B cell (primary cell): ENCODE measurements at regions not wholly inside any gene's neighbourhood (a gene's known extent, or its start where the extent isn't known, plus 50 kb on each side); places are given as distances from the start of the nearest gene placed in this dataset.
"Not testable (repeated sequence)": the region's sequence is repeated elsewhere in the genome, so short reads cannot be mapped to it uniquely, and the experiment has no call there.

Experiments used
- ATAC-seq: fragments of 200-7000 bp; cut with Tn5 transposase; one replicate; pipeline ENCODE4 v1.10.0; 2021; ENCODE audit warnings: low read depth, mild to moderate bottlenecking, moderate number of reproducible peaks, moderate library complexity
- CTCF ChIA-PET: fragments of 350-600 bp; sonication (Branson Sonifier 250); formaldehyde crosslinking; loops from one replicate; lab custom pipeline; 2021; ENCODE audit warnings: antibody characterized with exemption, inconsistent platforms; lab: Charles Lee
- POLR2A ChIA-PET: fragments of 350-600 bp; sonication (Branson Sonifier 250); formaldehyde crosslinking; loops from one replicate; lab custom pipeline; 2021; ENCODE audit warnings: antibody characterized with exemption; lab: Charles Lee
- DNase-seq: peaks from one replicate; pipeline ENCODE4 v3.0.0; 2013
- H2AFZ ChIP-seq: 2 replicates; pipeline ENCODE4 v1.6.1; 2012; ENCODE audit warnings: mild to moderate bottlenecking, low read depth, low read length; ENCODE audit not compliant: insufficient read depth, poor library complexity, severe bottlenecking
- H3K27ac ChIP-seq, 2 donors: 1 replicate in 1 of 2; 2 replicates in 1 of 2; pipeline ENCODE4 v1.5.1; 2012 to 2013; ENCODE audit warnings: low read length in 2 of 2, mild to moderate bottlenecking in 2 of 2, moderate library complexity in 1 of 2
- H3K27me3 ChIP-seq, 4 experiments: fragments of 200-600 bp in 1 of 4; sonication (generic) in 1 of 4; replicated peaks in 1 of 4; 1 replicate in 2 of 4; 2 replicates in 2 of 4; pipeline versions ENCODE4 v1.6.1 to v1.7.0; 2013 to 2016; ENCODE audit warnings: low read length in 3 of 4, mild to moderate bottlenecking in 2 of 4, mixed read lengths in 1 of 4, moderate library complexity in 1 of 4; ENCODE audit not compliant: insufficient read depth in 4 of 4, control insufficient read depth in 3 of 4; ENCODE audit errors: control extremely low read depth in 1 of 4
- H3K36me3 ChIP-seq, 2 experiments: replicated peaks in 1 of 2; 1 replicate in 1 of 2; 2 replicates in 1 of 2; pipeline versions ENCODE4 v1.6.1 to v1.7.1; 2013; ENCODE audit warnings: low read length in 1 of 2; ENCODE audit not compliant: insufficient read depth in 2 of 2, control insufficient read depth in 1 of 2; ENCODE audit errors: control extremely low read depth in 1 of 2, extremely low read depth in 1 of 2
- H3K4me1 ChIP-seq, 2 donors: fragments of 200-600 bp in 1 of 2; sonication (generic) in 1 of 2; 1 replicate in 1 of 2; 2 replicates in 1 of 2; pipeline versions ENCODE4 v1.5.1 to v1.6.1; 2013 to 2017; ENCODE audit warnings: low read length in 2 of 2; ENCODE audit not compliant: control insufficient read depth in 2 of 2, insufficient read depth in 2 of 2
- H3K4me2 ChIP-seq: replicated peaks from 2 replicates; pipeline ENCODE3; 2012; ENCODE audit warnings: mild to moderate bottlenecking, low read depth, low read length; ENCODE audit not compliant: poor library complexity, severe bottlenecking
- H3K4me3 ChIP-seq, 5 experiments: fragments of 200-600 bp in 1 of 5; sonication (generic) in 1 of 5; 1 replicate in 3 of 5; 2 replicates in 2 of 5; pipeline versions ENCODE4 v1.5.1 to v1.7.0; 2011 to 2016; ENCODE audit warnings: low read length in 4 of 5, mild to moderate bottlenecking in 4 of 5, low read depth in 2 of 5, control low read depth in 1 of 5, moderate library complexity in 1 of 5; ENCODE audit not compliant: insufficient read depth in 1 of 5; ENCODE audit errors: control extremely low read depth in 1 of 5, extremely low read depth in 1 of 5
- H3K79me2 ChIP-seq: fragments of 200-600 bp; sonication (generic); one replicate; pipeline ENCODE4 v1.6.0; 2016; ENCODE audit warnings: low read length; ENCODE audit not compliant: control insufficient read depth, insufficient read depth
- H3K9ac ChIP-seq: fragments of 200-600 bp; sonication (generic); 2 replicates; pipeline ENCODE4 v1.6.1; 2017; ENCODE audit warnings: mild to moderate bottlenecking, low read length, moderate library complexity
- H3K9me3 ChIP-seq, 3 donors: one replicate each; pipeline versions ENCODE4 v1.6.1 to v1.7.1; 2013; ENCODE audit warnings: low read length in 2 of 3; ENCODE audit not compliant: control insufficient read depth in 2 of 3, insufficient read depth in 1 of 3; ENCODE audit errors: control extremely low read depth in 1 of 3
- H4K20me1 ChIP-seq: 2 replicates; pipeline ENCODE4 v1.6.0; 2012; ENCODE audit warnings: mild to moderate bottlenecking, low read length; ENCODE audit not compliant: insufficient read depth, control insufficient read depth, poor library complexity, severe bottlenecking
- H3K27ac Mint-ChIP-seq: one replicate; pipeline ENCODE4 v1.8.0; 2021; ENCODE audit warnings: mixed read lengths
- H3K27me3 Mint-ChIP-seq: one replicate; pipeline ENCODE4 v1.8.0; 2021; ENCODE audit warnings: mixed read lengths
- H3K4me1 Mint-ChIP-seq: one replicate; pipeline ENCODE4 v1.8.0; 2021; ENCODE audit warnings: mixed read lengths
- H3K4me3 Mint-ChIP-seq: one replicate; pipeline ENCODE4 v1.8.0; 2021; ENCODE audit warnings: mixed read lengths
- H3K9me3 Mint-ChIP-seq: one replicate; pipeline ENCODE4 v1.8.0; 2022; ENCODE audit warnings: mixed read lengths; ENCODE audit not compliant: insufficient read depth
- EZH2 ChIP-seq: IDR thresholded peaks from 2 replicates; pipeline ENCODE4 v1.6.1; 2012; ENCODE audit warnings: borderline replicate concordance, low read depth, mild to moderate bottlenecking, moderate library complexity, low read length; ENCODE audit not compliant: insufficient read depth, poor library complexity, severe bottlenecking
- WGBS: methylation state at CpG from one replicate; pipeline ENCODE4 v1.1.5; 2013; ENCODE audit warnings: missing lambda C conversion rate; ENCODE audit not compliant: insufficient coverage; 5-methylcytosine and 5-hydroxymethylcytosine counted together
- intact Hi-C: fragments of 100-400 bp; cut with micrococcal nuclease; formaldehyde crosslinking; loops from one replicate; pipeline ENCODE4 v1.10.0; 2022
- TF ChIP-seq, protein P1 (sequence below): fragments of 200-600 bp; IDR thresholded peaks from one replicate; pipeline ENCODE4 v1.8.0; 2022; ENCODE audit warnings: antibody characterized with exemption, mild to moderate bottlenecking

DNA sequence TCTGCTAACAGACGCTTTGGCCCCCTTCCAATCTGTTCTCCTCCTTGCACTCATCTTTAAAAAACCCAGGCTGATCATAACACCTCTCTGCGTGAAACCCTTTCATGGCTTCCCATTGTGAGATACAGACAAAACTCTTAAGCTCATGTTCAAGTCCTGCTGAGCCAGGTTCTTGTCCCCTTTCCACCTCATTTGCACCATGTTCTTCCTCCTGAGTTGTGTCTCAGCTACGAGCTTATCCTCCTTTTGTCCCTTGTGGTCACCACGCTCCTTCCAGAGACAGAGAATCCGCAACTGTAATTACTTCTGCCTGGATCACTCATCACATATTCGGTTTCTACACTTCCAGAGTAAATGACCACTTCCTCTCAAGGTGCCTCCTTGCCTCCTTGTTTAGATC is 238.8 kb downstream of the ACTR3 start:
- WGBS = 80% methylated on average over 6 of the region's 6 CpGs
- H3K4me3 Mint-ChIP-seq = no peak overlapping the region
- Histone ChIP-seq H2AFZ (no peak overlapping the region), H3K79me2 (no peaks in the 10 kb centered on the region), H3K4me2 (no peak overlapping the region), H4K20me1 (no peaks in the 10 kb centered on the region), H3K4me1 (no peaks in the 10 kb centered on the region), H3K9ac (no peak overlapping the region), H3K4me3 (no peak overlapping the region), H3K9me3 (no peaks in the 10 kb centered on the region), H3K27me3 (no peaks in the 10 kb centered on the region), H3K36me3 (no peaks in the 10 kb centered on the region), H3K27ac (no peak overlapping the region)
- no peak for ATAC-seq
- H3K4me1 Mint-ChIP-seq = no peaks in the 10 kb centered on the region
- POLR2A ChIA-PET = no interaction called here
- CTCF ChIA-PET = no interaction called here
- no peak overlapping the region for H3K27ac Mint-ChIP-seq
- H3K27me3 Mint-ChIP-seq = peaks cover 15% of the 10 kb centered on the region
- no peak for TF ChIP-seq EZH2
- TF ChIP-seq, protein P1, sequence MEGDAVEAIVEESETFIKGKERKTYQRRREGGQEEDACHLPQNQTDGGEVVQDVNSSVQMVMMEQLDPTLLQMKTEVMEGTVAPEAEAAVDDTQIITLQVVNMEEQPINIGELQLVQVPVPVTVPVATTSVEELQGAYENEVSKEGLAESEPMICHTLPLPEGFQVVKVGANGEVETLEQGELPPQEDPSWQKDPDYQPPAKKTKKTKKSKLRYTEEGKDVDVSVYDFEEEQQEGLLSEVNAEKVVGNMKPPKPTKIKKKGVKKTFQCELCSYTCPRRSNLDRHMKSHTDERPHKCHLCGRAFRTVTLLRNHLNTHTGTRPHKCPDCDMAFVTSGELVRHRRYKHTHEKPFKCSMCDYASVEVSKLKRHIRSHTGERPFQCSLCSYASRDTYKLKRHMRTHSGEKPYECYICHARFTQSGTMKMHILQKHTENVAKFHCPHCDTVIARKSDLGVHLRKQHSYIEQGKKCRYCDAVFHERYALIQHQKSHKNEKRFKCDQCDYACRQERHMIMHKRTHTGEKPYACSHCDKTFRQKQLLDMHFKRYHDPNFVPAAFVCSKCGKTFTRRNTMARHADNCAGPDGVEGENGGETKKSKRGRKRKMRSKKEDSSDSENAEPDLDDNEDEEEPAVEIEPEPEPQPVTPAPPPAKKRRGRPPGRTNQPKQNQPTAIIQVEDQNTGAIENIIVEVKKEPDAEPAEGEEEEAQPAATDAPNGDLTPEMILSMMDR = no peak
- no peak for DNase-seq
- H3K9me3 Mint-ChIP-seq = peaks cover 3% of the 10 kb centered on the region
- intact Hi-C loops = no loop called here

DNA sequence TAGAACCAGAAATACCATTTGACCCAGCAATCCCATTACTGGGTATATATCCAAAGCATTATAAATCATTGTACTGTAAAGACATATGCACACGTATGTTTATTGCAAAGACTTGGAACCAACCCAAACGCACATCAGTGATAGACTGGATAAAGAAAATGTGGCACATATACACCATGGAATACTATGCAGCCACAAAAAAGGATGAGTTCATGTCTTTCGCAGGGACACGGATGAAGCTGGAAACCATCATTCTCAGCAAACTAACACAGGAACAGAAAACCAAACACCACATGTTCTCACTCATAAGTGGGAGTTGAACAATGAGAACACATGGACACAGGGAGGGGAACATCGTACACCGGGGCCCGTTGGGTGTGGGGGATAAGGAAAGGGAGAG is 242.2 kb downstream of the ACTR3 start:
- H3K36me3 ChIP-seq, POLR2A ChIA-PET, intact Hi-C loops, H3K4me1 Mint-ChIP-seq, CTCF ChIA-PET, H2AFZ ChIP-seq, DNase-seq, H4K20me1 ChIP-seq, H3K27ac Mint-ChIP-seq, H3K9me3 Mint-ChIP-seq, H3K27ac ChIP-seq, H3K79me2 ChIP-seq, H3K9me3 ChIP-seq, H3K9ac ChIP-seq, ATAC-seq, H3K4me2 ChIP-seq, H3K4me1 ChIP-seq, H3K27me3 ChIP-seq, H3K4me3 Mint-ChIP-seq, H3K4me3 ChIP-seq: not testable (repeated sequence)
- WGBS = no CpG with 5 or more reads among the region's 7 CpGs
- H3K27me3 Mint-ChIP-seq = peaks cover 15% of the 10 kb centered on the region
